ENCODE measurements at regions not wholly inside any gene's neighbourhood (a gene's known extent, or its start where the extent isn't known, plus 50 kb on each side); places are given as distances from the start of the nearest gene placed in this dataset.

DNA sequence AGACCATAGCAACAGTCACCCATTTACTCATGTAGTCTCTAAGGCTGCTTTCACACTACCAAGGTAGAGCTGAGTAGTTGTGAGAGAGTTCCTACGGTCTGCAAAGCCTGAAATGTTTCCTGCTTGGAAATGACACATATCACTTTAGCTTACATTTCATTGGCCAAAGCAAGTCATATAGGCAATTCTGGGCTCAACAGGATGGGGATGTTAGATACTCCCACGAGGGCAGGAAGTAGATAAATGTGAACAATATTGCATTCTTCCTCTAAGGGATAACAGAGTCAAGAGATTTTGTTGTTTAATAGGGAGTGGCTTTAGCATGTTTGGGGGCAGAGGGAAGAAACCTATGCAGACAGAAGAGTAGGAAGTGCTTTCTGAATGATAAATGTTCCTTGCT lies 355.6 kb upstream of the THRB start:
- no peak for DNase-seq

DNA sequence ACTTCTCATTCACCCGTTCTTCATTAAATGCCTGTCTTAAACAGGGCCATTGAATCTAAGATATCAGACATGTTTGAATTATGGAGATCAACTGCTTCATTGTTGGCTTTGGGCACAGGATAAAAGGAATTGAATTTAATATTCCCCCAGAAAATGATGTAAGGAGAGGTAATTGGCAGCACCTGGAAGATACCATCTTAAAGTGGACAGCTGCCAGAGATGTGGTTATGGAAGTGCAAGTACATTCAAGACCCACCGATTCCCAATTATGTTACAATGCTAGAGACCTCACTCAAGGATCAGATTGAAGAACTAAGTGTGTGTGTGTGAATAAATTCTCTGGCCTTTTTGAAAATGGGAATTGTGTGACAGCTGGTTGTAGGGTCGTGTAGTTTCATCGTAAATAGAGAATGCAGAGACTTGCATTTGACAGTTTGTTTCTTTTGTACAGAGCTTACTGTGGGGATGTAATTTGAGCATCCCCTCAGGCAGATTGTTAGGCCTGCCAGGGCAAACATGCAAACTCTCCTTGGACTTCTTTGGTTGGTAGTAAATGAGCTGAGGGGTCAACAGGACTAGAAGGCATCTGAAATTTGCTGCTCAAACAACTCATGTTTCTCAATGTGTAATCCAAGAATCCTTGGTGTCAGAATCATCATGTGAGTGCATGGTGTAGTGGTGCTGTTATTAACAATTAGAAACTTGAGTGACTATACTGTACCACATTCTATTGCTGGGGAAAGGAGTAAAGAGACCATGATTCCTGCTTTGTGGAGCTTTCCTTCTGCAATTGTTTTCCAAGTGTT lies 359.2 kb upstream of the THRB start:
- no peak for DNase-seq

DNA sequence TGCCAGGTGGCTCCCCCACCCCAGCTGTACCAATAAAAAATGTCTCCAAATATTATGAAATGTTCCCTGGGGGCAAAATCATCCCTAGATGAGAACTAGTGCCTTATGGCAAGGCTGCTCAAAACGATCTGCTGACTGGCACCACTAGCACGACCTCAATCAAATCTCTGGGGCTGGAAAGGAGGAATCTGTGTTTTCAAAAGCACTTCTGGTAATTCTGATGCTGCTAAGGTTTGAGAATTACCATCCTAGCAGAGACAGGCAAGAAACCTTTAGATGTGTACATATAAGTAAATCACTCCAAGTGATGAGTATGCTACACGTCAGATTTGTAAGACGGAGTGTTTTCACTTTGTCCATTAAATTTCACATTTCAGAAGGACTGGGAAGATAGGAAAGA lies 360.1 kb upstream of the THRB start:
- no peak for DNase-seq

DNA sequence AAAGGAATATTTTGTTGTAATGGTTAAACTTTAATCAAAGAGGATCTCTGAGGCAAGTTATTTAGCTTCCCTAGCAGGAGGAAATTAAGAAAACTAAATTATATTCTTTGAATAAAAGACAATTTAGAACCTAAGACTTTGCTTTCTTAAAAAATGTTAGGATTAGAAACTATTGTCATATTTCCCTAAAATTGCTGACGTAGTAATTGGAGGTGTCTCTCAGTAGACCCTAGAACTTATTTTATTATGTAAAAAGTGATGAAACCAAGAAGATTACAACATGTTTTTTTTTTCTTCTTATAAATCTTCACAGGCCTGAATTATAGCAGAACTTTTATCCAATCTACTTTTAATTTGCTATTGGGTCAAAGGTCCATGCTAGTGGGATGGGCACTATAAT lies 363.3 kb upstream of the THRB start:
- DNase-seq = no peak

DNA sequence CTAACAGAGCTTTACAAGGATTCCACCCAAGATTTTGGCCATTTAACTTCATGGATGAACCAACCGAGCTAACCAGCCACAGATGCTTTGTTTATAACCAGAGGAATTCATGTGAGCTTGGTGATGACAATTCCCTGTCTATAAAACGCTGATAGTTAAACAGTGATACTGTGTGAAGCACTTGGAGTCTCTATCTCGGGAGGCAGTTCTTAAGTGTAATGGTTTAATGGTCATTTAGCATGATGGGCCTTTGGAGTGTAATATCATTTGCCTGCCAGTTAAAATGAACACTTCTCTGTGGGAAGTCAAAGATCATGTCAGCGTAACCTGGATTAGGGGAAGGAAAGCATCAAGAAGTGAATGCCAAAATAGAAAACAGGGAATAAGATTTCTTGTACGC lies 368.6 kb upstream of the THRB start:
- DNase-seq = no peak

DNA sequence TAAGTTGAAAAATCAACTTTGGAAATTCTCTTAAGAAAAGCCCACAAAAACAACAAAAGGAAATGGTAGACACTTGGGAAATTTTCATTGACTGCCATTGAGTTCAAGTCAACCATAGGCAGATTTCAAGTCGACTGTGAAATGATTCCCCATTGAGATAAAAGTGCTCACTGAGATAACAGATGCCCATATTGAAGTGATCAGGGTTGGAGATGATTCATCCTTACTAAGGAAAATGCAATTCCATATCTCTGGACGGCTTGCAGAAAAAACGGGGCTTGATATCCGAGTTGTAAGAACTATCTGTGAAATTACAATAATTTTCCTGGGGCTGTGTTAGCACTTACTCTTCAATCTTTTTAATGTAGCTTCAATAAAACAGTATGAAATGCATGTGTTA lies 373.1 kb upstream of the THRB start:
- DNase-seq = no peak

DNA sequence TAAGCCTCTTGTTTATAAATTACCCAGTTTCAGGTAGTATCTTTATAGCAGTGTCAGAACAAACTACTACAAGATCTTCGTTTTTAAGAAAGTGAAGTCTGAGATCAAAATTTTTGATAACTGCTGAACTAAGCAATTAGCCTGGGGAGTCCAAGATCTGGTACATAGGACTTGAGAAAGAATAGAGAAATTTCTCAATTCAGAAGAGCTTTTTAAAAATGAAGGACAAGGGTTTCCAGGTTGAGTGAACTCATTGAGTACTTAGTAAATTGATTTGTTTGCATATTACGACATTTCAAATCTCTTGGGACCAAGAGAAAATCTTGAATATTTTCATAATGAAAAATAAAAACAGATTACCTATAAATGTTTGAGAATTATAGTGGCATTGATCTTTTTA lies 386.6 kb upstream of the THRB start:
- no peak for DNase-seq

DNA sequence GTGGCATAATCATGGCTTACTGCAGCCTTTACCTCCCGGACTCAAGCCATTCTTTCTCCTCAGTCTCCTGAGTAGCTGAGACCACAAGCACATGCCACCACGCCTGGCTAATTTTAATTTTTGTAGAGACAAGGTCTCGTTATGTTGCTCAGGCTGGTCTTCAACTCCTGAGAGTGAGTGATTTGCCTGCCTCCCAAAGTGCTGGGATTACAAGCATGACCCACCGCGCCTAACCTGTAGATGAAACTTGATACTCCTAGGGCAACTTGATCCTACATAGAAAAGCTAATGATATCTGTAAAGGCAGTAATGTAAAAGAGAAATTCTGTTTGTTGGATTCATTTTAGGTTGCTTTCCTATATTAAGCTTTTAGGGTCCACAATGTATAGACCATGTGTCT lies 391.9 kb upstream of the THRB start:
- no peak for DNase-seq

DNA sequence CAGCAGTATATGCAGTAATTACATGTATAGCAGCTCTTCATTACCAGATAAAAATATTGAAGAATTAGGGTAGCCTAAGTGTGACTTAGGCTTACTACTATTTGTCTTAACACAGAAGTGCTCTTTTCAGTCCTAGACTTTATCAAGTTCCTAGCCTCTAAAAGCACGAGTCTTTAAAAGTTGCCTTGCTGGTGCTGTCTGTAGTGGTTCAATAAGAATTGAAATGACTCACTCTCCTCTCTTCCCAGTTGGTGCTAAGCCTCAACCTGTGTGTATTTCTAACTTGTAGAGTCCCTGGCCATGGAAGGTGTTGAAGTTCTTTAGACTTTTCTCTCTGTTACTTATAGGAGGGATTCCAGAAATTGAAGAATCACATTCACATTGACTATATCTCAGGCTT lies 395.4 kb upstream of the THRB start:
- no peak for DNase-seq

DNA sequence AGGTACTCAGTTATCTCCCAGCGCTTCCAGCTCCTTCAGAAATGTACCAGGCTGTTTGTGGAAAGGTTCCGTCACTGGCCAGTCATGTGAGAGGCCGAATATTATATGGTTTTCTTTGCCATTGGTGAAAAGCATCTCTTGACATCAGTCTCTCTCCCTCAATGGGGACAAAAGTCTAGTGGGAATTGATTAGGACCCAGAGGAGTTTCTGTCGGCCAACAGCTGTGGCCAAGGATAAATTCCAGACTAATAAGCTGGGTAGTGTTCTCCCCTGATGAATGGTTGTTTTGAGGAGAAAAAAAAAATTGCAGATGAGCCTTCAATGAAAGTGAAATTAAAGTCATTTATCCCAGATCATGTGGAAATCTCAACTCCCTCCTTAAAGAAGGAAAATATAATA lies 404.7 kb upstream of the THRB start:
- DNase-seq = no peak

DNA sequence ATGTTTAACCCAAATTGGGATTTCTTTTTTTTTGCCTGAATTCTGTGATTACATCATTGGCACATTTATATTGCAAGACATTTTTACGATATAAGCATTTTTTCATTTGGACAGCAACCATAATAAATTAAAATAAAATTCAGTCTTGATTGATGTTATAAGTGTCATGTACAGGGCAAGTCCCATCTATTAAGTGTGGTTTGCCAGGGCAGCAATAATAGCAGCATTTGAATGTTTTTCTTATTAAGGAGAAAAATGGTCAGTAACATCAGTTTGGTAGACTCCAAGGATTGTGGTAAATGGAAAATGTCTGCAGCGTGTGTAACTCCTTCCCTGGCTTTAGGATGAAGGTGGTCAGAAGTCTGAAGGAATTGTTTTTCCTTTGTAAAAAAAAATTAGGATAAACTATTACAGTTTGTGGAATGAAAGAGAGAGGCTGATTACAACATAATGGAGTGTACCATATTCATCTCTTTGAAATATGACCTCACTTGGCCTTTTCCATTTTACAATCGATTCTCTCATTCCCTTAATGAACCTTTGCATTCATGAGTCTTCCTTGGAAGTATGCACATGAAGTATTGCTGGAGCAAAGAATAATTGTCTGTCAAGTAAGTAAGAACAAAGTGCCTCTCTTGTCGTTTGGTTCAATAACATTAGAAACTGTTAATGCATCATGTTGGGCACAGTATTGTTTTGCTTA lies 405.4 kb upstream of the THRB start:
- DNase-seq = no peak

DNA sequence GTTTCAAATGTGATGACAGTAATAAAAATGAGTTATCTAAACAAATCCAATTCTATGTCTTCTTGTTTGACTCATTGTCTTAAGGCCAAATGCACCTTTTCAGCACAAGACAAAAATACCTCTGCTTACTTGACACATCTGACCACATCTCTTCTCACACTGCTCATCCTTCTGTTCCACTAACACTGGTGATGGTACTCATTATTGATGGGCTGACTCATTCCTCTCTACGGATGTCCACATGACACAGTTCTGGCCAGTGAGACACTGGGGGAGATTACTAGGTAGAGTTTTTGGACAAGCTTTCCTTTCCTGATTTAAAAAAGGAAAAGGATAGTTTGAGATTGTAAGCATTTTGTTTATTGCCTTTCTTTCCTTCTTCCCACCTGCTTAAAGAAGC lies 410.6 kb upstream of the THRB start:
- DNase-seq = no peak

DNA sequence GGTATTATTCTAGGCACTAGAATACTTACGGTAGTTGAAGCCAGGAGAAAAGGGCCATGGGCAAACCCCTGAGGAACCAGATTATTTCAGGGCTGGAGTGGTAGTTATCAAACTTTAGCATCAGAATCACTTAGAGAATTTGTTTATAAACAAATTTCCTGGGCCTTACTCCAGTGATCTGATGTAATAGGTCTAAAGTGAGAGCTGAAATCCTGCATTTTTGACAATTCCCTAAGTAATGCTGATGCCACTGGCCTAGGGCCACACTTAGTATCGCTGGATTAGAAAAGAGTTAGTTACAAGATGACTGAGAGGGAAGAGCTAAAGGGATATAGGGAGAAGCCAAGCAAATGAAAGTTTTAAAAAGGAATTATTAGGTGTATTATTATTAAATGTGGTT lies 412.5 kb upstream of the THRB start:
- DNase-seq = no peak

DNA sequence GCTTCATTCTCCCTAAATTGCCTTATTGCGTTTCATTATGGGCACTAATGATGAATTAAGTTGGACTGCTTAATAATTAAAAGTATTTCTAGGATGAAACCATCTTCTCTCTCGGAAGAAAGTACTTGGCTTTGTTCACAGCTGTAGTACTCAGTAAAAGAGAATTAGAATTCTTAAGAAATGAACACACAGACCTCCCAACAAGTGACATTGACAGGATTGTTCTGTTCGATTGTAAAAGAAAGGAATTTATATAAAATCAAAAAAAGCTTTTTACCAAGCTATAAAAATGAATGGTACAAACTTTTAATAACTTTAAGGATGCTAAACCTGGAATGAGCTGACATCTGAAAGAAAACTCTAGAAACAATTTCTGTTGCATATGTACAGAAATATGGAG lies 416.4 kb upstream of the THRB start:
- DNase-seq = no peak

DNA sequence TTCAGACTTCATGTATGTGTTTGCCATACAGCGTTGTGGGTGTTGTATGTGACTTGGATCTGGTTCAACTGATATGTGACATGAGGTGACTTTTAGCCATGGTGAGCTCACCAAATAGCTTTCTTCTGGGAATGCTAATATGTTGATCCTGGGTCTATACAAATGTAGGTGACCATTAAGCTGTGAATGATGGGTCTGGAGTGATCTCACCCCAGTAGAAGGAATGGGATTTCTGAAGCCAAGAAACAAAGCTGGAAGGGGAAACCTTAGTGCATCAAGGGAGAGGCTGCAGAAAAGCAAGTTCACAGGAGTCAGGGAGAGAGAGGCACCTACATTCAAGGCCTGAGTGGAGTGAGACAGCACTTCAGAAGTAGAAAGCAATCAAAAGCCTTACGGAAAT lies 421.0 kb upstream of the THRB start:
- DNase-seq = no peak

DNA sequence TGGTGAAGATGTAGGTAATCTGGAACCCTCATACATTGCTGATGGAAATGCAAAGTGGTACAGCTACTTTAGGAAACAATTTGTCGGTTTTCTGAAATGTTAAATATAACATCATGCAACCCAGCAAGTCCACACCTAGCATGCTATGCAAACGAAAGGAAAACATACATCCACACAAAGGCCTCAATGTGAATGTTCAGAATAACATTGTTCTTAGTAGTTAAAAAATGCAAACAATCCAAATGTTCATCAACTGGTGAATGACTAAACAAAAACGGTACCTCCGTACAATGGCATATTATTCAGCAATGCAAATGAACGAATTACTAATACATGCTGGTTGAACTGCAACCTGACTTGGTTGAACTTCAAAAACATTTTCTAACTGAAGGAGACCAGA lies 423.3 kb upstream of the THRB start:
- no peak for DNase-seq

DNA sequence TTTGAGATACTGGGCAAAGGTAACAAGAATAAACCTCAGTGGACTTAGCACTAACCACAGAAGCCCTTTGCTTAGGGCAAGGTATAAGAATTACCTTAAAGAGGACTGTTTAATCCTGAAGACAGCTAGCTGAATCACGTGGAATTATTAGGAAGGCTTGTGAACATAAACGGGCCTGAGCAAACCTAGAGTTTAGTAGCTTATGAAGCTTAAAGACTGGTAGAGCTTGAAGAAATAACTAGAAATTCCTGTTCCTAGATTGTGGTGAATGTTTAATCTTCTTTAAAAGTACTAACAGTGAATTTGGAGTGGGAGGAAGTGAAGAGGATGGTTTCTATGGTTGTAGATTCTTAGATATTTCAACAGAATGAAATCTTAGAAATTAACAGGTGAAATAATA lies 428.9 kb upstream of the THRB start:
- DNase-seq = no peak

DNA sequence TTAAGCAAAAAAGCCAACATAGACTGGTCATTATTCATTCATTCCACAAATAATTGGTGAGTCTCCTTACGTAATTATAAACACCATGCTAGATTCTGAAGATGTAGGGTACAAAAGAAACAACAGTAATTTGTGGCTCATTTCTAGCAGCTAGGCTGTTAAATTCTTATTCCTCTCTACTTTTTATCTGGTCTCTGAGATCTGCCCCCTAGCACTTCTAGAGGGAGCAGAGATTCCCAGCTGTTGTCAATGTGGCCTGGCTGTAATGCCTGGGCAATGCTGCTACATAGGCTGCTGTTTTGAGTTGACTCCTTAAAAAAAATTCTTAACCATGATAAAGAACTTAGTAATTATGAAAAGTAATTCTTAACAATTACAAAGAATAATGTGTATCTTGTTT lies 434.9 kb upstream of the THRB start:
- no peak for DNase-seq

DNA sequence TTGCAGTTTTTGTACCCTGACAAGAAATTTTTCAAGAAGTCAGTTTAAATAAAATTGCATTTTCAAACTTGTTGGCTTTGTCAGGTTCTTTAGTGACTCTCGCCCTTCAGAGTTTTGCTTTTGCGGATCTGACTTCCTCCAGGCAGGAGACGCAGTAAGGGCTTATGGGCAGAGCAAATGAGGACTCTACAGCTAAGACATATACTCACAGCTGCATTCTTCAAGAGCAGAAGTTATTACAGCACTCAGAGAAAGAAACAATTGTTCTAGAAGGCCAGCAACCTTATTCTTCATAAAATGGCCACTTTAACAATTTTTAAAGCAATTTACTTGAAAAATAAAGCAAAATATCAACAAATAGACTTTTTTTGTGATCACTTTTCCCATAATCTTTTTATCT lies 438.8 kb upstream of the THRB start:
- no peak for DNase-seq

DNA sequence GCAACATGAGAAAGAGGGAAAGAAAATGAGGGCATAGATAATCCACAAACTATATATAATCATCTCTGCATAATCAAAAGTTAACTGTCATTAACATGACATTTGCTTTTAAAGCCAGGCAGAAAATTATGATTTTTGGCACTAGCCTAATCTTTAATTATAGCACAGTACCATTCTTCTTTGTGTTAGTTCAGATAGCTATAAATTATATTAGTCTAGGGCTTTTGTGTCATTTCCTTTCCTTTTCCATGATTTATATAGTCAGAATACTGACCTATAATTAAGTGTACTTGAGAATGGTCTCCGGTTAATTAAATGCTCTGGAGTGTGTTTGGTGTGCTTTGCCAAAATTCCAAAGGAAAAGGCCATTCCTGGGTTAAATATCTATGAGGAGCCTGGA lies 441.9 kb upstream of the THRB start:
- DNase-seq = no peak

DNA sequence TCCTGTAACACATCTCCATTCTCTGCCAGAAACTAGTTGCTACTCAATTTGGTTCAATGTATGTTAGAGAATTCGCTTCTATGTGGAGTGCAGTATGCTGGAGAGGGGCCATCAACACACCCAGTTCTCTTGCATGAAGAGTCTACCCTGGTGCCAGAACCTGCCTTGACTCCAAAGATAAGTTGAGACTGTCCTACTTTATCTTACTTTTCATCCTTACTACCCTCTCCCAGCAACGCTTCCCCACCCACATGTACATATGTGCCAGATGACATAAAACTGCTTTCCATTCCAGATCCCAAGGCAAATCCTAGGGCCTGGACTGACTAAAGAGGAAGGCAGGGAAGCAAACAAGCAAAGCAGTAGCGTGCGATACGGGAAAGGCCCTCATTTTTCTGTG lies 442.6 kb upstream of the THRB start:
- peak; percentile 47 for DNase-seq

DNA sequence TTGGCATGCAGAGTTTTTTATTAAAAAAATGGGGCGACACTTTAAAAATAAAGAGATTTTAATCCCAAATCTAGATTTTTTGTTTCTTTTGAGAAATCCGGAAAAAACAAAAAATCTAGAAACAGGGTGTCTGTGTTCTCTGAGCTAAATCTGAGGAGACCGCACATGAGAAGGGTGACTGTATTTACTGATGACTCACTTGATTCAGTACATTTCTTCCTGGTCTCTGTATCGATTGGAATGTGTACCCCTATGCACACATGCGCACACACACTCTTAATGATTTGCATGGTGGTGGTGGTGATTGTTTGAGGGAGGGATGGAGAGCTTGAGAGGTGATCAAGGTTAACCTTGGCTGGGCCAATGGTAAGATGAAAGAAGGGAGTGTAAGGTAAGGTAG lies 443.1 kb upstream of the THRB start:
- no peak for DNase-seq

DNA sequence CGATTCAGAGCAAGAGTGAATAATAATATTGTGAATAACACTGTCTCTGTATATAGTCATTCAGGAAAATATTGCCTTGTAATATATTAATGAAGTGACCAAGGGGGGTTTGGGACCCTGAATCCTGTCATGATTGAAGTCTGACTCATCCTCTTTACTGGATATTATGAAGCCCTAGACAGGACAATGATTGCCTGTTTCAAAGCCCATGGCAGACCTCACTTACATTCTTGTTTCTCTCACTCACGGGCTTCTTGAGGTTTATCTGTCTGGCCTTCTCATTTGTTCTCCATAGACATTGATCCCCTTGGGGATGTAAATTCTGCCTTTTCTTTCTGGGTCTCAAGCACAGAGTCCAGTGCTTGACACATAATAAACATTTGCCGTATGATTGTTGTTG lies 449.3 kb upstream of the THRB start:
- no peak for DNase-seq

DNA sequence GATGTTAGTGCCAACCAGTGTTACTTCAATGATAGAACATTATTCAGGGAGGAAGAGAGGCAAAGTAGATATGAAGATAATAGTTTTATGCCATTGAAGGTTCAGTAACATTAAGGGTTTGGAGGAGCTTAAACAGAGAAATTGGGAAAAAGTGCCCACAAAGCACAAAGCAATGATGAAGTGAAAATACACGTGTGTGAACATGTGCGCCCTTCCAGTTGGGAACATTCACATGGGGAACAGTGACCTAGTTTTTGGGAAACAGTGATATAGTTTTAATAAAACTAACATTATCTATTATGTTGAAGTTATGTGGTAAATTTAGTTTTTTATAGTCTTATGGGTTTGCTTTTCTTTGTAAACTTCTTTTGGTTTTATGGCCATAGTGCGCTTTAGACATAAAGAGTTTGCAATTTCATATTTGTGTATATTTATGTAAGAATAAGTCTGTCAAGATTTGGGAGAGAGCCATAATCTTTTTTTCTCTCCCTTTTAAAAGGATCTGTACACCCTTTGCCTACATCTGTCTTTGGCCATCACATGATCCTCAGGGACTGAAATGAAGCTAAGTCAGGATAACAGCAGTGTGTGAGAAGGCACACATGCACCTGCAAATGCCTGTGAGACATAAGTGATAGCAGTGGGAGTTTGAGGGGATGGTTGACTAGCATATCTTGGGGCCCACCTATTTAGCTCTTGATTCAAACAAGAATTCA lies 450.3 kb upstream of the THRB start:
- no peak for DNase-seq
